ENCODE measurements at regions not wholly inside any gene's neighbourhood (a gene's known extent, or its start where the extent isn't known, plus 50 kb on each side); places are given as distances from the start of the nearest gene placed in this dataset.

DNA sequence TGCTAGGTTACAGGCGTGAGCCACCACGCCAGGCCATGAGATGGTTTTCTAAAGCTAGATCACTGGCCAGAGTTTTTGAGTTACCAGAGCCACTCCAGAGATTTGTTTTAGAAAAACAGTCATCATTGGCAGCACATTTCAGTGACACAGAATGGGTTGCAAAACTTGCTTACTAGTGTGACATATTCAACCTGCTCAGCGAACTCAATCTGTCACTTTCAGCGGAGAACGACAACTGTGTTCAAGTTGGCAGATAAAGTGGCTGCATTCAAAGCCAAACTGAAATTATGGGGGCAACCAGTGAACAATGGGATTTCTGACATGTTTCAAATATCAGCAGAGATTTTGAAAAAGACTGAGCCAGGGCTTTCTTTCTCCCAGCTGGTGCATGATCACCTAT is 456.3 kb upstream of the ISX start:
- TF ChIP-seq POLR2A (IDR thresholded peaks at IDR 0.05; ENCODE audit: low read length) = no peak
- no peak for TF ChIP-seq GATA1 (IDR thresholded peaks at IDR 0.05; ENCODE audit: low read depth, low read length)

All from erythroblast (primary cell).